HepG2 (cell line): ENCODE measurements at regions not wholly inside any gene's neighbourhood (a gene's known extent, or its start where the extent isn't known, plus 50 kb on each side); places are given as distances from the start of the nearest gene placed in this dataset.

Source experiments
- ATAC-seq: fragments of 200-7000 bp; cut with Tn5 transposase; 3 replicates; pipeline ENCODE4 v1.9.1; 2020; ENCODE audit warnings: mild to moderate bottlenecking, moderate library complexity
- BruUV-seq: library from RNA; stranded (reverse); fragments of 400-500 nt; replicated peaks from 2 replicates; lab custom pipeline; 2021; lab: Mats Ljungman, UMichigan
- CTCF ChIA-PET: fragments of 300-600 bp; formaldehyde crosslinking; extraction: SDS; loops from one replicate; lab custom pipeline; 2021; ENCODE audit warnings: low total read pairs, inconsistent platforms, low intra/inter-chr PET ratio; lab: Yijun Ruan, JAX
- POLR2A ChIA-PET: fragments of 350-600 bp; sonication (Branson Sonifier 250); formaldehyde crosslinking; loops from one replicate; lab custom pipeline; 2020; ENCODE audit warnings: antibody characterized with exemption, inconsistent platforms; lab: Yijun Ruan, JAX
- DNase-seq: peaks from one replicate; pipeline ENCODE4 v3.0.0-alpha.2; 2015; ENCODE audit warnings: low spot score
- FAIRE-seq: peaks from 3 replicates; lab custom pipeline; 2011; peaks lifted over from hg19 to GRCh38; lab: Jason Lieb, UNC
- H2AFZ ChIP-seq: one replicate; pipeline ENCODE4 v1.6.1; 2011; ENCODE audit warnings: low read length, inconsistent platforms
- H3K27ac ChIP-seq: fragments of 300-600 bp; 3 replicates; pipeline ENCODE4 v1.8.0; 2011; ENCODE audit warnings: mixed run types, mild to moderate bottlenecking, mixed read lengths, low read length, inconsistent platforms; ENCODE audit not compliant: insufficient read depth; ENCODE audit errors: extremely low read length
- H3K27me3 ChIP-seq, 2 experiments: fragments of 200-600 bp in 1 of 2; 2 replicates in 1 of 2; 3 replicates in 1 of 2; pipeline versions ENCODE4 v1.6.0 to v1.8.0; 2011; ENCODE audit warnings: low read length in 2 of 2, mild to moderate bottlenecking in 2 of 2, moderate library complexity in 2 of 2, inconsistent platforms in 1 of 2; ENCODE audit not compliant: insufficient read depth in 2 of 2, control insufficient read depth in 1 of 2
- H3K36me3 ChIP-seq, 2 experiments: fragments of 200-600 bp in 1 of 2; replicated peaks in 1 of 2; 2 replicates in 1 of 2; 3 replicates in 1 of 2; pipeline versions ENCODE4 v1.5.1 to v1.8.0; 2011; ENCODE audit warnings: low read length in 2 of 2, inconsistent platforms in 1 of 2; ENCODE audit not compliant: insufficient read depth in 2 of 2, control insufficient read depth in 1 of 2
- H3K4me1 ChIP-seq: 2 replicates; pipeline ENCODE4 v1.5.1; 2012; ENCODE audit warnings: low read length, inconsistent platforms; ENCODE audit not compliant: insufficient read depth
- H3K4me2 ChIP-seq: 2 replicates; pipeline ENCODE4 v1.6.0; 2011; ENCODE audit warnings: low read depth, low read length, inconsistent platforms
- H3K4me3 ChIP-seq, 3 experiments: fragments of 200-600 bp in 1 of 3; sonication (generic), shearing (Covaris generic) in 1 of 3; replicated peaks in 1 of 3; 2 replicates each; pipeline ENCODE4 v1.5.1; 2011 to 2016; ENCODE audit warnings: low read length in 3 of 3, inconsistent platforms in 2 of 3, low read depth in 2 of 3, mild to moderate bottlenecking in 2 of 3, control low read depth in 1 of 3, mixed read lengths in 1 of 3; ENCODE audit not compliant: insufficient read depth in 1 of 3
- H3K79me2 ChIP-seq: one replicate; pipeline ENCODE4 v1.6.1; 2011; ENCODE audit warnings: low read length, inconsistent platforms; ENCODE audit not compliant: insufficient read depth
- H3K9ac ChIP-seq: 2 replicates; pipeline ENCODE4 v1.6.0; 2011; ENCODE audit warnings: mild to moderate bottlenecking, low read depth, low read length, inconsistent platforms; ENCODE audit not compliant: insufficient read depth
- H3K9me3 ChIP-seq: 2 replicates; pipeline ENCODE4 v1.5.1; 2012; ENCODE audit warnings: mild to moderate bottlenecking, low read length
- H4K20me1 ChIP-seq: 2 replicates; pipeline ENCODE4 v1.6.0; 2011; ENCODE audit warnings: inconsistent platforms, mild to moderate bottlenecking, low read length, moderate library complexity; ENCODE audit not compliant: insufficient read depth
- AHR ChIP-seq: IDR thresholded peaks from 2 replicates; pipeline ENCODE4 v1.6.1; 2018; ENCODE audit warnings: missing genetic modification reagents, missing compliant biosample characterization
- FOXA1 ChIP-seq, 2 experiments: fragments of 450-650 bp in 1 of 2; sonication (generic) in 1 of 2; formaldehyde crosslinking in 1 of 2; IDR thresholded peaks; 2 replicates each; pipeline versions ENCODE4 v1.4.0 to v1.6.1; 2016 to 2020; ENCODE audit warnings: missing genetic modification reagents in 1 of 2
- HNF4A ChIP-seq: sonication (generic); formaldehyde crosslinking; IDR thresholded peaks from 2 replicates; pipeline ENCODE4 v1.4.0; 2020; ENCODE audit warnings: missing genetic modification reagents
- HOXA7 ChIP-seq: sonication (generic); formaldehyde crosslinking; IDR thresholded peaks from 2 replicates; pipeline ENCODE4 v1.8.1; 2022; ENCODE audit warnings: mild to moderate bottlenecking, missing genetic modification reagents, moderate library complexity
- IRX3 ChIP-seq: sonication (generic); formaldehyde crosslinking; IDR thresholded peaks from 2 replicates; pipeline ENCODE4 v1.8.1; 2023; ENCODE audit warnings: mild to moderate bottlenecking, low read depth, missing genetic modification reagents, borderline replicate concordance
- MEF2D ChIP-seq: sonication (generic); formaldehyde crosslinking; IDR thresholded peaks from 2 replicates; pipeline ENCODE4 v1.5.1; 2020; ENCODE audit warnings: mild to moderate bottlenecking, missing genetic modification reagents
- ONECUT2 ChIP-seq: sonication (generic); formaldehyde crosslinking; IDR thresholded peaks from 2 replicates; pipeline ENCODE4 v1.4.0; 2020; ENCODE audit warnings: missing genetic modification reagents
- RBAK ChIP-seq: sonication (generic); formaldehyde crosslinking; IDR thresholded peaks from 2 replicates; pipeline ENCODE4 v1.5.1; 2020; ENCODE audit warnings: mild to moderate bottlenecking, missing genetic modification reagents
- RBFOX2 ChIP-seq: fragments of 200-400 bp; formaldehyde crosslinking; IDR thresholded peaks from 2 replicates; pipeline ENCODE4 v1.6.1; 2017; ENCODE audit warnings: low read depth, mild to moderate bottlenecking, low read length
- SMARCE1 ChIP-seq: fragments of 450-650 bp; IDR thresholded peaks from 2 replicates; pipeline ENCODE4 v1.6.1; 2017; ENCODE audit warnings: borderline replicate concordance
- ZNF260 ChIP-seq: sonication (generic); formaldehyde crosslinking; IDR thresholded peaks from 2 replicates; pipeline ENCODE4 v1.4.0; 2020; ENCODE audit warnings: missing genetic modification reagents, low read depth, mild to moderate bottlenecking, borderline replicate concordance
- ZNF780A ChIP-seq: sonication (generic); formaldehyde crosslinking; IDR thresholded peaks from 2 replicates; pipeline ENCODE4 v1.8.0; 2022; ENCODE audit warnings: mild to moderate bottlenecking, missing genetic modification reagents, moderate library complexity
- ZSCAN12 ChIP-seq: sonication (generic); formaldehyde crosslinking; IDR thresholded peaks from 2 replicates; pipeline ENCODE4 v1.9.0; 2021; ENCODE audit warnings: mild to moderate bottlenecking, missing genetic modification reagents
- WGBS: methylation state at CpG from one replicate; pipeline ENCODE4 v1.1.6; 2017; ENCODE audit warnings: low lambda C conversion rate; 5-methylcytosine and 5-hydroxymethylcytosine counted together
- in situ Hi-C: cut with HindIII; loops from 2 replicates; pipeline ENCODE4 v1.10.0; 2017; ENCODE audit warnings: low pct_unique_long_range_greater_than_20kb; ENCODE audit not compliant: extremely low pct_ligation_motif_present
- intact Hi-C: fragments of 100-400 bp; cut with micrococcal nuclease; formaldehyde crosslinking; loops from one replicate; pipeline ENCODE4 v1.10.0; 2022; ENCODE audit not compliant: unreplicated experiment
- TF ChIP-seq, protein P1 (sequence below): sonication (generic); formaldehyde crosslinking; IDR thresholded peaks from 2 replicates; pipeline ENCODE4 v1.4.0; 2020; ENCODE audit warnings: missing genetic modification reagents, mild to moderate bottlenecking, borderline replicate concordance
- TF ChIP-seq, protein P2 (sequence below): sonication (generic); formaldehyde crosslinking; IDR thresholded peaks from 2 replicates; pipeline ENCODE4 v1.4.0; 2020; ENCODE audit warnings: missing genetic modification reagents, borderline replicate concordance
- TF ChIP-seq, protein P3 (sequence below): sonication (generic); formaldehyde crosslinking; IDR thresholded peaks from 2 replicates; pipeline ENCODE4 v1.5.0; 2020; ENCODE audit warnings: mild to moderate bottlenecking, low read depth, missing genetic modification reagents, borderline replicate concordance

DNA sequence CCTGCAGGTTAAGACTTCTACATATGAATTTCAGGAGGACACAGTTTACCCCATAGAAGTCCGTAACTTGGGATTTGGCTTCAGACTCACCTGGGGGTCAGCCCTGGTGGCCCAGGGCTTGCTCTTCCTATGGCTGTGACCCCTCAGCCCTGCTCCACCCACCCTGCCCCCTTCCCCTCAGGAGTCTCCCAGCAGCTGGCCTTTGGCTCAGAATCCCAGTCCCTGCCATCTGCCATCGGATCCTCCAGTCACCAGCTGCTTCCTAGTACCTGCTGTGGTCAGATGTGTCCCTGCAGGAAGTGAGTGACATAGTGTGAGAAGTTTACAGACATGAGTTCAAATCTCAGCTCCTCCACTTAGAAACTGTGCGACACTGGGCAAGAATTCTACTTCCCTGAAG lies 332.6 kb downstream of the NPHP4 start (continued):
- TF ChIP-seq, protein P1, sequence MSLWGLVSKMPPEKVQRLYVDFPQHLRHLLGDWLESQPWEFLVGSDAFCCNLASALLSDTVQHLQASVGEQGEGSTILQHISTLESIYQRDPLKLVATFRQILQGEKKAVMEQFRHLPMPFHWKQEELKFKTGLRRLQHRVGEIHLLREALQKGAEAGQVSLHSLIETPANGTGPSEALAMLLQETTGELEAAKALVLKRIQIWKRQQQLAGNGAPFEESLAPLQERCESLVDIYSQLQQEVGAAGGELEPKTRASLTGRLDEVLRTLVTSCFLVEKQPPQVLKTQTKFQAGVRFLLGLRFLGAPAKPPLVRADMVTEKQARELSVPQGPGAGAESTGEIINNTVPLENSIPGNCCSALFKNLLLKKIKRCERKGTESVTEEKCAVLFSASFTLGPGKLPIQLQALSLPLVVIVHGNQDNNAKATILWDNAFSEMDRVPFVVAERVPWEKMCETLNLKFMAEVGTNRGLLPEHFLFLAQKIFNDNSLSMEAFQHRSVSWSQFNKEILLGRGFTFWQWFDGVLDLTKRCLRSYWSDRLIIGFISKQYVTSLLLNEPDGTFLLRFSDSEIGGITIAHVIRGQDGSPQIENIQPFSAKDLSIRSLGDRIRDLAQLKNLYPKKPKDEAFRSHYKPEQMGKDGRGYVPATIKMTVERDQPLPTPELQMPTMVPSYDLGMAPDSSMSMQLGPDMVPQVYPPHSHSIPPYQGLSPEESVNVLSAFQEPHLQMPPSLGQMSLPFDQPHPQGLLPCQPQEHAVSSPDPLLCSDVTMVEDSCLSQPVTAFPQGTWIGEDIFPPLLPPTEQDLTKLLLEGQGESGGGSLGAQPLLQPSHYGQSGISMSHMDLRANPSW (CRISPR knock-in tag), result no peak
- TF ChIP-seq RBAK (CRISPR knock-in tag), result no peak
- no peak for TF ChIP-seq HOXA7 (CRISPR knock-in tag)
- TF ChIP-seq, protein P2, sequence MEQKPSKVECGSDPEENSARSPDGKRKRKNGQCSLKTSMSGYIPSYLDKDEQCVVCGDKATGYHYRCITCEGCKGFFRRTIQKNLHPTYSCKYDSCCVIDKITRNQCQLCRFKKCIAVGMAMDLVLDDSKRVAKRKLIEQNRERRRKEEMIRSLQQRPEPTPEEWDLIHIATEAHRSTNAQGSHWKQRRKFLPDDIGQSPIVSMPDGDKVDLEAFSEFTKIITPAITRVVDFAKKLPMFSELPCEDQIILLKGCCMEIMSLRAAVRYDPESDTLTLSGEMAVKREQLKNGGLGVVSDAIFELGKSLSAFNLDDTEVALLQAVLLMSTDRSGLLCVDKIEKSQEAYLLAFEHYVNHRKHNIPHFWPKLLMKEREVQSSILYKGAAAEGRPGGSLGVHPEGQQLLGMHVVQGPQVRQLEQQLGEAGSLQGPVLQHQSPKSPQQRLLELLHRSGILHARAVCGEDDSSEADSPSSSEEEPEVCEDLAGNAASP, result no peak

DNA sequence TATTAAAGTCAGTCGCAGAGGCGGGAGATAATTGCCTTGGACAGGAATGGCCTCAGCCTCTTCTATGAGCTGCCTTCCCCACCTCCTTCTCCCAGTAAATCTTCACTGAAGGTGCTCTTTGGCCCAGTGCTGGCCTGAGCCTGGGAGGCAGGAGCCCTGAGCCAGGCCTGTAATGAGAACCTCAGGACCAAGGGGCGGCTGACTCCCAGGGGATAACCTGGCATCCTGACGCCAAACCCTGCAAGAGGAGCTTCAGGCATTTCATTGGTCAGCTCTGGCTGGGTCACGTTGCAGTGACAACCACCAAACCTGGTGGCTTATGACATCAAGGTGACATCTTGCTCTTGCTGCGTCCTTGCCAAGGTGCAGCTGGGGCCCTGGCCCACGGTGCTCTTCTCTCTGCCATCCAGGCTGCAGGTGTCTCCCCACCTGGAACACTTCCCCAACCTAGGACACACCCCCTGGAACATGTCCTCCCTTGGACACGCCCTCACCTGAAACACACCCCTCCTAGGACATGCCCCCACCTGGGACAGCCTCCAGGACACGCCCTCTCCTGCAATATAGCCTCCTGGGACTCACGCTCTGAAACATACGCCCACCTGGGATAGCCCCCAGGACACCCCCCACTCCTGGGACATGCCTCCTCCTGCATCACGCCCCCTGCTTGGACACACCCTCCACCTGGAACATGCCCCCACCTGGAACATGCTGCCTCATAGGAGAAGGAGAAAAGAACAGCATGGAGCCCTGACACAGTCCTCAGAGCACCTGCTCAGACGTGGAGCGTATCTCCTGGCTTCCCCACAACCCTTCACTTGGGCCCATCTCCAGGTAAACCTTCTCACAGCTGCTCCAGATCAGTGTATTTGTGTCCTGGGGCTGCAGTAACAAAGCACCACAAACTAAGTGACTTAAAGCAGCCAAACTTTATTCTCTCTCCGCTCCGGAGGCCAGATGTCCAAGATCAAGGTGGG lies 333.6 kb downstream of the NPHP4 start:
- BruUV-seq, result no TSS peak
- ATAC-seq, result no peak
- in situ Hi-C loops, result no loop called here
- no peak for TF ChIP-seq ZNF260 (CRISPR knock-in tag)
- TF ChIP-seq ZNF780A (CRISPR knock-in tag), result no peak
- TF ChIP-seq ZSCAN12 (CRISPR knock-in tag), result no peak
- no peak for TF ChIP-seq RBFOX2
- TF ChIP-seq ONECUT2, result no peak
- TF ChIP-seq AHR, result no peak
- TF ChIP-seq FOXA1 (IDR thresholded peaks at IDR 0.05), result no peak
- no peak for TF ChIP-seq FOXA1 (CRISPR knock-in tag; IDR thresholded peaks at IDR 0.05)
- TF ChIP-seq MEF2D (CRISPR knock-in tag), result no peak
- TF ChIP-seq HNF4A (CRISPR knock-in tag), result no peak
- TF ChIP-seq IRX3 (CRISPR knock-in tag), result no peak
- TF ChIP-seq SMARCE1, result no peak
- TF ChIP-seq, protein P3, sequence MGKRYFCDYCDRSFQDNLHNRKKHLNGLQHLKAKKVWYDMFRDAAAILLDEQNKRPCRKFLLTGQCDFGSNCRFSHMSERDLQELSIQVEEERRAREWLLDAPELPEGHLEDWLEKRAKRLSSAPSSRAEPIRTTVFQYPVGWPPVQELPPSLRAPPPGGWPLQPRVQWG (CRISPR knock-in tag), result no peak

More for the DNA sequence above, 333.6 kb downstream of the NPHP4 start:
- ChIA-PET POLR2A (no interaction called here), CTCF (no interaction called here)
- Histone ChIP-seq H3K9ac (no peak overlapping the region), H3K4me2 (no peak overlapping the region), H3K79me2 (no peaks in the 10 kb centered on the region), H2AFZ (no peak overlapping the region), H3K27me3 (peaks cover 6 to 16% of the 10 kb centered on the region in 2 experiments; a peak in 2 of 5 replicates), H4K20me1 (no peaks in the 10 kb centered on the region), H3K4me1 (no peaks in the 10 kb centered on the region), H3K36me3 (no peaks in the 10 kb centered on the region), H3K27ac (no peak overlapping the region), H3K9me3 (no peaks in the 10 kb centered on the region), H3K4me3 (no peak overlapping the region)
- FAIRE-seq, result no peak
- no peak for DNase-seq
- intact Hi-C loops, result no loop called here
- whole genome bisulfite sequencing, result 28% methylated on average over 10 of the region's 16 CpGs
